ENCODE measurements at regions not wholly inside any gene's neighbourhood (a gene's known extent, or its start where the extent isn't known, plus 50 kb on each side); places are given as distances from the start of the nearest gene placed in this dataset.

DNA sequence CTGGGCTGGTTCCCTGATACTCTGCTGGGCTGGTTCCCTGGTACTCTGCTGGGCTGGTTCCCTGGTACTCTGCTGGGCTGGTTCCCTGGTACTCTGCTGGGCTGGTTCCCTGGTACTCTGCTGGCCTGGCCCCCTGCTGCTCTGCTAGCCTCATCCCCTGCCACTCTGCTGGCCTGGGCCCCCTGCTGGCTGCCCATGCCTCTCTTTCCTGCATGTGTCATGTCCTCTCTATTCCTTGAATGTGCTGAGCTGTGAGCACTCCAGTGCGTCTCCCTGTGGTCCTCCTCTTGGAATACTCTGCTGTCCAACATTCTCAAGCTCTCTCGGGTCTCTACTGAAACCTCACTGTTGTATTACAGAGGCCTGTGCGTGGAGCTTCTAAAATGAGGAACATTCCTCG lies 216.3 kb downstream of the RNF144A start:
- no peak for DNase-seq (ENCODE audit: low spot score)
- no peaks in the 10 kb centered on the region for H3K9me3 ChIP-seq (ENCODE audit: control insufficient read depth in 4 of 4, low read length in 3 of 4)
- WGBS = 91% methylated on average over 4 of the region's 4 CpGs
- no peaks in the 10 kb centered on the region for H3K27me3 ChIP-seq (ENCODE audit: control insufficient read depth in 4 of 4, insufficient read depth in 4 of 4, low read length in 3 of 4)
- no peak overlapping the region for H3K9ac ChIP-seq (ENCODE audit: low read depth in 1 of 2, low read length in 2 of 2)
- H3K27ac ChIP-seq (ENCODE audit: low read depth in 1 of 2, low read length in 2 of 2) = no peak overlapping the region
- H3K4me1 ChIP-seq (ENCODE audit: control insufficient read depth in 4 of 4, insufficient read depth in 4 of 4, low read length in 3 of 4) = no peaks in the 10 kb centered on the region
- H3K4me3 ChIP-seq (ENCODE audit: low read depth in 1 of 3, low read length in 3 of 3) = no peak overlapping the region
- no peak for TF ChIP-seq HNF4G (IDR thresholded peaks at IDR 0.05)
- no peaks in the 10 kb centered on the region for H3K36me3 ChIP-seq (ENCODE audit: control insufficient read depth in 4 of 4, insufficient read depth in 3 of 4, low read depth in 1 of 4, low read length in 3 of 4)

DNA sequence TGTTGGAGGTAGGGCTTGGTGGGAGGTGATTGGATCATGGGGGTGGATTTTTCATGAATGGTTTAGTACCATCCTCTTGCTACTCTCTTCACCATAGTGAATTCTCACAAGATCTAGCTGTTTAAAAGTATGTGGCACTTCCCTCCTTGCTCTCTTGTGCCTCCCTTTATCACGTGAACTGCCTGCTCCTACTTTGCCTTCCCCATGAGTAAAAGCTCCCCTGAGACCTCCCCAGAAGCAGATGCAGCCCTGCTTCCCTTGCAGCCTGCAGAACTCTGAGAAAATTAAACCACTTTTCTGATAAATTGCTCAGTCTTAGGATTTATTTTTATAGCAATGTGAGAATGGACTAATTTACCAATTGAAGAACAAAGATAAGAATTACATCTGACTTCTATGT lies 223.1 kb downstream of the RNF144A start:
- Histone ChIP-seq H3K36me3 (ENCODE audit: control insufficient read depth in 4 of 4, insufficient read depth in 3 of 4, low read depth in 1 of 4, low read length in 3 of 4) (no peaks in the 10 kb centered on the region), H3K27me3 (ENCODE audit: control insufficient read depth in 4 of 4, insufficient read depth in 4 of 4, low read length in 3 of 4) (no peaks in the 10 kb centered on the region), H3K27ac (ENCODE audit: low read depth in 1 of 2, low read length in 2 of 2) (no peak overlapping the region), H3K4me3 (ENCODE audit: low read depth in 1 of 3, low read length in 3 of 3) (no peak overlapping the region), H3K4me1 (ENCODE audit: control insufficient read depth in 4 of 4, insufficient read depth in 4 of 4, low read length in 3 of 4) (no peaks in the 10 kb centered on the region), H3K9me3 (ENCODE audit: control insufficient read depth in 4 of 4, low read length in 3 of 4) (peaks cover 0 to 8% (median 3%) of the 10 kb centered on the region in 4 donors), H3K9ac (ENCODE audit: low read depth in 1 of 2, low read length in 2 of 2) (no peak overlapping the region)
- TF ChIP-seq FOXA1 (IDR thresholded peaks at IDR 0.05) (no peak), GABPA (IDR thresholded peaks at IDR 0.05 in 1 of 2, conservative IDR thresholded peaks at IDR 0.05 in 1 of 2) (no peak), SP1 (IDR thresholded peaks at IDR 0.05) (no peak), TAF1 (conservative IDR thresholded peaks at IDR 0.05) (no peak), HNF4G (IDR thresholded peaks at IDR 0.05) (no peak), JUND (IDR thresholded peaks at IDR 0.05) (no peak), RXRA (IDR thresholded peaks at IDR 0.05) (no peak), RAD21 (IDR thresholded peaks at IDR 0.05) (no peak), HNF4A (conservative IDR thresholded peaks at IDR 0.05) (no peak), FOXA2 (IDR thresholded peaks at IDR 0.05) (no peak), NR2F2 (IDR thresholded peaks at IDR 0.05) (no peak)
- TF ChIP-seq, protein P1, sequence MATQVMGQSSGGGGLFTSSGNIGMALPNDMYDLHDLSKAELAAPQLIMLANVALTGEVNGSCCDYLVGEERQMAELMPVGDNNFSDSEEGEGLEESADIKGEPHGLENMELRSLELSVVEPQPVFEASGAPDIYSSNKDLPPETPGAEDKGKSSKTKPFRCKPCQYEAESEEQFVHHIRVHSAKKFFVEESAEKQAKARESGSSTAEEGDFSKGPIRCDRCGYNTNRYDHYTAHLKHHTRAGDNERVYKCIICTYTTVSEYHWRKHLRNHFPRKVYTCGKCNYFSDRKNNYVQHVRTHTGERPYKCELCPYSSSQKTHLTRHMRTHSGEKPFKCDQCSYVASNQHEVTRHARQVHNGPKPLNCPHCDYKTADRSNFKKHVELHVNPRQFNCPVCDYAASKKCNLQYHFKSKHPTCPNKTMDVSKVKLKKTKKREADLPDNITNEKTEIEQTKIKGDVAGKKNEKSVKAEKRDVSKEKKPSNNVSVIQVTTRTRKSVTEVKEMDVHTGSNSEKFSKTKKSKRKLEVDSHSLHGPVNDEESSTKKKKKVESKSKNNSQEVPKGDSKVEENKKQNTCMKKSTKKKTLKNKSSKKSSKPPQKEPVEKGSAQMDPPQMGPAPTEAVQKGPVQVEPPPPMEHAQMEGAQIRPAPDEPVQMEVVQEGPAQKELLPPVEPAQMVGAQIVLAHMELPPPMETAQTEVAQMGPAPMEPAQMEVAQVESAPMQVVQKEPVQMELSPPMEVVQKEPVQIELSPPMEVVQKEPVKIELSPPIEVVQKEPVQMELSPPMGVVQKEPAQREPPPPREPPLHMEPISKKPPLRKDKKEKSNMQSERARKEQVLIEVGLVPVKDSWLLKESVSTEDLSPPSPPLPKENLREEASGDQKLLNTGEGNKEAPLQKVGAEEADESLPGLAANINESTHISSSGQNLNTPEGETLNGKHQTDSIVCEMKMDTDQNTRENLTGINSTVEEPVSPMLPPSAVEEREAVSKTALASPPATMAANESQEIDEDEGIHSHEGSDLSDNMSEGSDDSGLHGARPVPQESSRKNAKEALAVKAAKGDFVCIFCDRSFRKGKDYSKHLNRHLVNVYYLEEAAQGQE (IDR thresholded peaks at IDR 0.05) = no peak
- TF ChIP-seq, protein P2, sequence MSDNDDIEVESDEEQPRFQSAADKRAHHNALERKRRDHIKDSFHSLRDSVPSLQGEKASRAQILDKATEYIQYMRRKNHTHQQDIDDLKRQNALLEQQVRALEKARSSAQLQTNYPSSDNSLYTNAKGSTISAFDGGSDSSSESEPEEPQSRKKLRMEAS (IDR thresholded peaks at IDR 0.05) = no peak
- TF ChIP-seq, protein P3, sequence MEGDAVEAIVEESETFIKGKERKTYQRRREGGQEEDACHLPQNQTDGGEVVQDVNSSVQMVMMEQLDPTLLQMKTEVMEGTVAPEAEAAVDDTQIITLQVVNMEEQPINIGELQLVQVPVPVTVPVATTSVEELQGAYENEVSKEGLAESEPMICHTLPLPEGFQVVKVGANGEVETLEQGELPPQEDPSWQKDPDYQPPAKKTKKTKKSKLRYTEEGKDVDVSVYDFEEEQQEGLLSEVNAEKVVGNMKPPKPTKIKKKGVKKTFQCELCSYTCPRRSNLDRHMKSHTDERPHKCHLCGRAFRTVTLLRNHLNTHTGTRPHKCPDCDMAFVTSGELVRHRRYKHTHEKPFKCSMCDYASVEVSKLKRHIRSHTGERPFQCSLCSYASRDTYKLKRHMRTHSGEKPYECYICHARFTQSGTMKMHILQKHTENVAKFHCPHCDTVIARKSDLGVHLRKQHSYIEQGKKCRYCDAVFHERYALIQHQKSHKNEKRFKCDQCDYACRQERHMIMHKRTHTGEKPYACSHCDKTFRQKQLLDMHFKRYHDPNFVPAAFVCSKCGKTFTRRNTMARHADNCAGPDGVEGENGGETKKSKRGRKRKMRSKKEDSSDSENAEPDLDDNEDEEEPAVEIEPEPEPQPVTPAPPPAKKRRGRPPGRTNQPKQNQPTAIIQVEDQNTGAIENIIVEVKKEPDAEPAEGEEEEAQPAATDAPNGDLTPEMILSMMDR (IDR thresholded peaks at IDR 0.05; ENCODE audit: low read depth, low read length, missing input control) = no peak
- TF ChIP-seq, protein P4, sequence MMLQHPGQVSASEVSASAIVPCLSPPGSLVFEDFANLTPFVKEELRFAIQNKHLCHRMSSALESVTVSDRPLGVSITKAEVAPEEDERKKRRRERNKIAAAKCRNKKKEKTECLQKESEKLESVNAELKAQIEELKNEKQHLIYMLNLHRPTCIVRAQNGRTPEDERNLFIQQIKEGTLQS (IDR thresholded peaks at IDR 0.05) = no peak
- TF ChIP-seq, protein P5, sequence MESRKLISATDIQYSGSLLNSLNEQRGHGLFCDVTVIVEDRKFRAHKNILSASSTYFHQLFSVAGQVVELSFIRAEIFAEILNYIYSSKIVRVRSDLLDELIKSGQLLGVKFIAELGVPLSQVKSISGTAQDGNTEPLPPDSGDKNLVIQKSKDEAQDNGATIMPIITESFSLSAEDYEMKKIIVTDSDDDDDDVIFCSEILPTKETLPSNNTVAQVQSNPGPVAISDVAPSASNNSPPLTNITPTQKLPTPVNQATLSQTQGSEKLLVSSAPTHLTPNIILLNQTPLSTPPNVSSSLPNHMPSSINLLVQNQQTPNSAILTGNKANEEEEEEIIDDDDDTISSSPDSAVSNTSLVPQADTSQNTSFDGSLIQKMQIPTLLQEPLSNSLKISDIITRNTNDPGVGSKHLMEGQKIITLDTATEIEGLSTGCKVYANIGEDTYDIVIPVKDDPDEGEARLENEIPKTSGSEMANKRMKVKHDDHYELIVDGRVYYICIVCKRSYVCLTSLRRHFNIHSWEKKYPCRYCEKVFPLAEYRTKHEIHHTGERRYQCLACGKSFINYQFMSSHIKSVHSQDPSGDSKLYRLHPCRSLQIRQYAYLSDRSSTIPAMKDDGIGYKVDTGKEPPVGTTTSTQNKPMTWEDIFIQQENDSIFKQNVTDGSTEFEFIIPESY (IDR thresholded peaks at IDR 0.05) = no peak
- 58% methylated on average over 1 of the region's 1 CpG for WGBS
- DNase-seq (ENCODE audit: low spot score) = no peak
